ENCODE measurements at regions not wholly inside any gene's neighbourhood (a gene's known extent, or its start where the extent isn't known, plus 50 kb on each side); places are given as distances from the start of the nearest gene placed in this dataset.

DNA sequence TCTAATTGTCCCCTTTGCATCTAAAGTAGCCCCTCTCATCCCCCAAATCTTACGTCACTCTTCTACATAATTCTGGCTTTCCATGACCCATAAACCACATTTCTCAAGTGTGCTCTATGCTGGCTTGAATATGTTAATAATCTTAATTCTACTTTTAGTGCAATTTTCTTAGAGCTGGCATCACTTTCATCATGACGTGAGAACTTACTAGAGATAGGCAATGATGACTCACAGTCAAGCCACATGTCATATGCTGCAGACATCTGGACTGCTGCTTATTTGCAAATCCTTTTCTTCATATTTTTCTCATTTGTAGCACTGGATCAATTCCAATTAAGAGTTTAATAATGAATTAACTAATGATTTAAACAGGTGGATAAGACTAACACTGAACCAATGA, 260.7 kb upstream of the PRKCQ start:
- TF ChIP-seq EZH2 (IDR thresholded peaks at IDR 0.05): no peak
- TF ChIP-seq, protein P1, sequence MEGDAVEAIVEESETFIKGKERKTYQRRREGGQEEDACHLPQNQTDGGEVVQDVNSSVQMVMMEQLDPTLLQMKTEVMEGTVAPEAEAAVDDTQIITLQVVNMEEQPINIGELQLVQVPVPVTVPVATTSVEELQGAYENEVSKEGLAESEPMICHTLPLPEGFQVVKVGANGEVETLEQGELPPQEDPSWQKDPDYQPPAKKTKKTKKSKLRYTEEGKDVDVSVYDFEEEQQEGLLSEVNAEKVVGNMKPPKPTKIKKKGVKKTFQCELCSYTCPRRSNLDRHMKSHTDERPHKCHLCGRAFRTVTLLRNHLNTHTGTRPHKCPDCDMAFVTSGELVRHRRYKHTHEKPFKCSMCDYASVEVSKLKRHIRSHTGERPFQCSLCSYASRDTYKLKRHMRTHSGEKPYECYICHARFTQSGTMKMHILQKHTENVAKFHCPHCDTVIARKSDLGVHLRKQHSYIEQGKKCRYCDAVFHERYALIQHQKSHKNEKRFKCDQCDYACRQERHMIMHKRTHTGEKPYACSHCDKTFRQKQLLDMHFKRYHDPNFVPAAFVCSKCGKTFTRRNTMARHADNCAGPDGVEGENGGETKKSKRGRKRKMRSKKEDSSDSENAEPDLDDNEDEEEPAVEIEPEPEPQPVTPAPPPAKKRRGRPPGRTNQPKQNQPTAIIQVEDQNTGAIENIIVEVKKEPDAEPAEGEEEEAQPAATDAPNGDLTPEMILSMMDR (IDR thresholded peaks at IDR 0.05): no peak
- no peak for TF ChIP-seq EZH2phosphoT487 (IDR thresholded peaks at IDR 0.05)

Data from neural progenitor cell (in vitro differentiated cells).